M059J (cell line): ENCODE measurements at regions not wholly inside any gene's neighbourhood (a gene's known extent, or its start where the extent isn't known, plus 50 kb on each side); places are given as distances from the start of the nearest gene placed in this dataset.
"Not testable (repeated sequence)": the region's sequence is repeated elsewhere in the genome, so short reads cannot be mapped to it uniquely, and the experiment has no call there.

Experiments
- DNase-seq: peaks from one replicate; pipeline ENCODE4 v3.0.0-alpha.2; 2012; ENCODE audit warnings: low read depth

GRCh38 chr4:117550085-117550484 lies 464.7 kb upstream of the TRAM1L1 start:
- no peak for DNase-seq

GRCh38 chr4:117560329-117560728 lies 474.0 kb upstream of the NDST3 start:
- peak; percentile 19 for DNase-seq

GRCh38 chr4:117574085-117574484 lies 460.2 kb upstream of the NDST3 start:
- no peak for DNase-seq

GRCh38 chr4:117575850-117576249 lies 458.4 kb upstream of the NDST3 start:
- no peak for DNase-seq

GRCh38 chr4:117577686-117578311 lies 456.5 kb upstream of the NDST3 start:
- no peak for DNase-seq

- no peak for DNase-seq
Measured at GRCh38 chr4:117588771-117589170, 445.5 kb upstream of the NDST3 start.

- no peak for DNase-seq
Measured at GRCh38 chr4:117596917-117597480, 437.3 kb upstream of the NDST3 start.

- not testable (repeated sequence) for DNase-seq
Measured at GRCh38 chr4:117599393-117599792, 434.9 kb upstream of the NDST3 start.

- DNase-seq, result not testable (repeated sequence)
Measured at GRCh38 chr4:117600936-117601335, 433.4 kb upstream of the NDST3 start.

- DNase-seq, result no peak
Measured at GRCh38 chr4:117610706-117611308, 423.5 kb upstream of the NDST3 start.

- DNase-seq, result no peak
Measured at GRCh38 chr4:117621673-117622072, 412.6 kb upstream of the NDST3 start.

- no peak for DNase-seq
Measured at GRCh38 chr4:117623326-117623725, 411.0 kb upstream of the NDST3 start.

GRCh38 chr4:117626664-117627063 lies 407.6 kb upstream of the NDST3 start:
- no peak for DNase-seq

- no peak for DNase-seq
Measured at GRCh38 chr4:117634716-117635115, 399.6 kb upstream of the NDST3 start.

- no peak for DNase-seq
Measured at GRCh38 chr4:117637347-117637746, 396.9 kb upstream of the NDST3 start.

GRCh38 chr4:117640836-117641235 lies 393.4 kb upstream of the NDST3 start:
- no peak for DNase-seq

GRCh38 chr4:117641519-117641918 lies 392.8 kb upstream of the NDST3 start:
- no peak for DNase-seq

GRCh38 chr4:117654079-117654478 lies 380.2 kb upstream of the NDST3 start:
- DNase-seq, result no peak

GRCh38 chr4:117660668-117661067 lies 373.6 kb upstream of the NDST3 start:
- no peak for DNase-seq

- no peak for DNase-seq
Measured at GRCh38 chr4:117661091-117662072, 372.9 kb upstream of the NDST3 start.

- DNase-seq, result no peak
Measured at GRCh38 chr4:117664706-117665444, 369.4 kb upstream of the NDST3 start.

GRCh38 chr4:117676153-117676552 lies 358.1 kb upstream of the NDST3 start:
- no peak for DNase-seq
